Neuron (in vitro differentiated cells): ENCODE measurements at regions not wholly inside any gene's neighbourhood (a gene's known extent, or its start where the extent isn't known, plus 50 kb on each side); places are given as distances from the start of the nearest gene placed in this dataset.

Experiments used
- H2AFZ ChIP-seq: one replicate; pipeline ENCODE4 v1.6.1; 2013; ENCODE audit warnings: low read depth, mild to moderate bottlenecking, inconsistent platforms, low read length, moderate library complexity
- H3K27me3 ChIP-seq: one replicate; pipeline ENCODE4 v1.6.1; 2013; ENCODE audit warnings: low read length; ENCODE audit not compliant: insufficient read depth
- H3K36me3 ChIP-seq: one replicate; pipeline ENCODE4 v1.6.1; 2013; ENCODE audit warnings: low read length; ENCODE audit not compliant: insufficient read depth
- H3K4me1 ChIP-seq: one replicate; pipeline ENCODE4 v1.6.1; 2013; ENCODE audit warnings: low read length; ENCODE audit not compliant: insufficient read depth
- H3K4me3 ChIP-seq: 2 replicates; pipeline ENCODE4 v1.5.1; 2013; ENCODE audit warnings: mild to moderate bottlenecking, low read length, moderate library complexity
- H3K9me3 ChIP-seq: one replicate; pipeline ENCODE4 v1.6.1; 2013; ENCODE audit warnings: low read length

DNA sequence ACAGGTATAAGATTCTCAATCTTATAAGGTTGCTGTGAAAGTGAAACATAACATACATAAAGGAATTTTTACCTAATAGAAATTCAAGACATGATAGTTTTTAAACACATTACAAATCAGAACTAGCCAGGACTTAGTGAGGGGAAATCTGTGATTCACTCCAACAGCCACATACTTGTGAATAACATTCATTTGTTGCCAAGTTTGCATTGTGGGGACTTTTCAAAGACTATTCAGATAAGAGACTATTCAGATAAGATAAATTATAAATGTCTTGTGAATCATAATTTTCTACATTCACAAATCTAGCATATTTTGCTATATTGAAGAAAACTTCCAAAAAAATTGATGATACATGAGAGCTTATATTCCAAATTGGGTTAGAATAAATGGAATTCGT, 345.3 kb upstream of the CDH20 start:
- no peak overlapping the region for H2AFZ ChIP-seq

DNA sequence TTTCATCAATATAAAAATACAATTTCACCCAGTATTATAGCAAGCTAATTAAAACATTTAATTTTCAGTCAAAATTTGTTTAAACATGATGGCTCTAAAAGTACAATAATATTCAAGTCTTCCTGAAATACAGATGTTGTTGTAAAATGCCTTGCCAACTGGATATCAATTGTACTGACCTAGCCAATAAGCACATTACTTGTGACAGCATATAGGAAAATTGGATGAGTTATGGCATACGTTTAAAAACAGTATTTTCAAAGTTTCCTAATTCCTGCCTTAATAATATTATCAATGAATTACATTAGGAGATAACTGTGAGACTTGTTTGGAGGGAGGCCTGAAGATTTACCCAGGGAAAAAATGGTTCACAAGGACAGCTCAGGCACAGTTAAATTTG, 336.9 kb upstream of the CDH20 start:
- Histone ChIP-seq H3K36me3 (no peaks in the 10 kb centered on the region), H3K27me3 (no peaks in the 10 kb centered on the region), H3K9me3 (no peaks in the 10 kb centered on the region), H3K4me3 (no peak overlapping the region), H2AFZ (no peak overlapping the region), H3K4me1 (no peaks in the 10 kb centered on the region)

More for the DNA sequence above, 345.3 kb upstream of the CDH20 start:
- Histone ChIP-seq H3K9me3 (no peaks in the 10 kb centered on the region), H3K4me1 (no peaks in the 10 kb centered on the region), H3K27me3 (no peaks in the 10 kb centered on the region), H3K4me3 (no peak overlapping the region), H3K36me3 (no peaks in the 10 kb centered on the region)

DNA sequence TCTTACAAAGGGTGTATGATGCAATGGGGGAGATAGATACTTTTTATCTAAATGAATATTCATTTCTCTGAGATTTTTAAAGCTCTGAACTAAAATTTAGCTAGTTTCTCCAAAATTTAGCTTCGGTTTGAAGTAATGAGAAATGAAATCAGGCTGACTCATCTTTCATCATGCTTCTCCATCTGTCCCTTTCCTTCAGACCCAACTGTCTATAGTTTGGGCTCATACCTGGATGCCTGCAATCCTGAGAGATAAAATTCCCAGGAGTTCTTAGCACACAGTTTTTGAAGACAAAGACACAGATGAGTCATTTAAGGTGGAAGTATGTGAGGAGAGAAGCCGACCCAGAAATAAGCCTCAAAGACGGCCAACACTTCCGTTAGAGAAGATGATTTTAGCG, 336.4 kb upstream of the CDH20 start:
- Histone ChIP-seq H3K4me1 (no peaks in the 10 kb centered on the region), H3K36me3 (no peaks in the 10 kb centered on the region), H3K9me3 (no peaks in the 10 kb centered on the region), H3K4me3 (no peak overlapping the region), H2AFZ (no peak overlapping the region), H3K27me3 (no peaks in the 10 kb centered on the region)

DNA sequence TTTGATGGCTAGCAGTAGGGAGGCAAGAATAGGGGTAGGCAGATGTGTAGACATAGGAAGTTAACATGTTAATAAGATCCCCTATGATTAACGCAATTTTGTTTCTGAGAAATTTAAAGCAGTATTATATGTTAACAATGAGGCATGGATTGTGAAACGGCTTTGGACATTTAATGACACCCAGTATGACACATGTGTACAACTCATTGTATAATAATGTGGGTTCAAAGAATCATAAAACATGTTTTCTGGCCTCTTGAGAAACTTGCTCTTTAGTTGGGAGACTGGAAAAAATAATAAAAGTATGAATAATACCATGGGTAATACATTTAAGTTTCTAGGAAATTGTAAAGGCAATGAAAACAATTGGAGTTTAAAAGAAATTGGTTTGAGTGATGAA, 332.1 kb upstream of the CDH20 start:
- Histone ChIP-seq H3K9me3 (no peaks in the 10 kb centered on the region), H3K27me3 (no peaks in the 10 kb centered on the region), H3K36me3 (no peaks in the 10 kb centered on the region), H3K4me1 (no peaks in the 10 kb centered on the region), H3K4me3 (no peak overlapping the region), H2AFZ (no peak overlapping the region)

DNA sequence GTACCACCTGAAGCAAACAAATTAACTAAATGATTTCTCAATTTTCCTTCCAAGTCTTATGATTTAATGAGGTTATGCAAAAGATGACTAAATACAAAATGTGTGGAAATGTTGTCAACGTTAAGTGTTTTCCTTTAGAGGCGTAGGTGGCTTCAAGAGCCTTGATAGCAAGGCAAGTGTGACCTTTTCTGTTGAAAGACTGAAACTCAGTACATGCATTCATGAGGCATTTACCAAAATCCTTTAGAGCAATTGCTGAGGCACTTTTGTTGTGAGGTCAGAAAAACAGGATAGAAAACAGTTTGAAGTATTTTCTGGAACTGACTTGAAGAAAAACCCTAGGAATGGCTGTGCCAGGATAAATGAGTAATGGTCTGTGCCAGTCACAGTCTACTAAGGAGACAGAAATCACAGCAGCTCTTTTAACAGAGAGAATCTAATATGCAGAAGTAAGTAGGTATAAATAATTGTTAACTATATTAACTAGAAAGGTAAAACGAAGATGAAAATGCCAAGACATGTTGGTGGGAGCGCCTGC, 326.5 kb upstream of the CDH20 start:
- H2AFZ ChIP-seq = no peak overlapping the region
- H3K4me1 ChIP-seq = no peaks in the 10 kb centered on the region
- H3K27me3 ChIP-seq = no peaks in the 10 kb centered on the region
- H3K4me3 ChIP-seq = no peak overlapping the region
- H3K9me3 ChIP-seq = no peaks in the 10 kb centered on the region
- no peaks in the 10 kb centered on the region for H3K36me3 ChIP-seq

DNA sequence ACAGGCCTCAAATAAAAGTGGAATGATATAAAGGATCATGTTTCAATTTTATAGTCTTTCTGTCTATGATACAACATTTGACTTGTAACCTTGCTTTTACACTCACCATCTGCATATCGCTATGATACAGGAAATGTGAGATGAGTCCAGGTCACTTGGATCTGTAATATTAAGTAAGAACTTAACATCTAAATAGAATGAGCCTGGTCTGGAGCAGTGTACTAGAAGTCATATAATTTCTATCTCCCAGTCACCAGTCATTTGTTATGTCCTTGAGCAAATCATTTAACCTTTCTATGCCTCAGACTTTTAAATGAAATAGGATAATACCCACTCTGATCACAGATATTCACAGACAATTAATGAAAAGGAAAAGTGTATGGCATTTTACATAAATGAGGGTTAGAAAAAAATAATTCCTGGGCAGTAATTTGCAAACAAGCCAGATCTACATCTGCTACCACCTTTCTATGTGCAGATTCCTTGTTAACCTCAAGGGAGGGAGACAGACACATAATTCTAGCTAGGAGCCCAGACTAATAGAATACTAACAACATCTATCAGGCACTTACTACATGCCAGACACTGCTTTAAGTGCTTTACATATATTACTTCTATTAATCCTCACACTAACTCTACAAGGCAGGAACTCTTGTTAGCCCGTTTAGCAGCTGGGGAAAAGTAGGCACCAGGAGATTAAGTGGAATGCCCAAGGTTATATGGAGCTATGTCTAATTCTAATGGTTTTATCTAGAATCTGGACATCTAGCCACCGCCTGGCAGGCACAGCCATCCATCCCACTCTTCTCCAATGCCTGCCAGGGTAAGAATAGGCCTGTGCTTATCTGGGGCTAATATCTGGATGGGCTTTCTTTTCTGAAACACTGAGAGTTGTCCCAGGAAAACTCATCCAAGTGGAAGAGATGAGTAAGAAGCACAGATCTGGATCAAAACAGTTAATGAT, 313.6 kb upstream of the CDH20 start:
- H3K27me3 ChIP-seq = no peaks in the 10 kb centered on the region
- no peak overlapping the region for H2AFZ ChIP-seq
- H3K9me3 ChIP-seq = no peaks in the 10 kb centered on the region
- H3K4me1 ChIP-seq = no peaks in the 10 kb centered on the region
- H3K4me3 ChIP-seq = no peak overlapping the region
- H3K36me3 ChIP-seq = no peaks in the 10 kb centered on the region

DNA sequence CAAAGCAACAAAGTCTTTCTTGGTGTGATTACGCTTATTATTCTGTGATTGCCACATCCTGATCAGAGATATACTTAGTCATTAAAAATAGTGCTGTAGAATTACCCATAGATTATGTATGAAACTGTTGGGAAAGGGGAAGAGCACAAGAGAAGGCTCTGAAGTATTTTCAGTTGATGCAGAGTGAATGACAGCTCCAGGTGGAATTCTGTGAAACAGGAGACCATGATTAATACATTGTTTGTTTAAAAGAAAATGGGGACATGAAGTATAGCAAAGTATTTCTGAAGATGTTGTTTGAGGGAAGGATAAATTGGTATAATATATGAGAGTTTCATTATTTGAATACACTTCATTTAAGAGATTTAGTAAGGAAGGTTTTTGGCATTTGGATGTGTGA, 307.6 kb upstream of the CDH20 start:
- no peaks in the 10 kb centered on the region for H3K9me3 ChIP-seq
- no peaks in the 10 kb centered on the region for H3K27me3 ChIP-seq
- H3K36me3 ChIP-seq = no peaks in the 10 kb centered on the region
- no peaks in the 10 kb centered on the region for H3K4me1 ChIP-seq
- no peak overlapping the region for H2AFZ ChIP-seq
- H3K4me3 ChIP-seq = no peak overlapping the region

DNA sequence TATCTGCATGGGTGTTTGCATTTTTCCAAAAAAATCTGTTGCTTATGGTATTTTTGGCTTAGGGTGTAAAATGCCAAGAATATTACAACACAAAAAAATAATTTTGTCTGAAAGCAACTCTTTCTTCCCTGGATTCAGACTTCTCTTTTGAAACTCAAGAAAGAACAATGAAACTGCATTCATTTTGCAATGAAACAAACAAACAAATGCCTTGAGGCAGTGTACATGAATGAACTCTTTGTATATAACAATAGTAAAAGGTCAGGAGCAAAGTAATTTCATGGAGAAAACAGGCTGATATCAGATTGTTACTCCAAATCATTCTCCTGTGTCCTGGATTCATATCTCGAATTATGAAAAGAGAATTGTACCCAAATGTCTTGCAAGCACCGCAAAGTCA, 301.6 kb upstream of the CDH20 start:
- no peaks in the 10 kb centered on the region for H3K36me3 ChIP-seq
- no peak overlapping the region for H2AFZ ChIP-seq
- no peaks in the 10 kb centered on the region for H3K4me1 ChIP-seq
- no peak overlapping the region for H3K4me3 ChIP-seq
- no peaks in the 10 kb centered on the region for H3K27me3 ChIP-seq
- no peaks in the 10 kb centered on the region for H3K9me3 ChIP-seq

DNA sequence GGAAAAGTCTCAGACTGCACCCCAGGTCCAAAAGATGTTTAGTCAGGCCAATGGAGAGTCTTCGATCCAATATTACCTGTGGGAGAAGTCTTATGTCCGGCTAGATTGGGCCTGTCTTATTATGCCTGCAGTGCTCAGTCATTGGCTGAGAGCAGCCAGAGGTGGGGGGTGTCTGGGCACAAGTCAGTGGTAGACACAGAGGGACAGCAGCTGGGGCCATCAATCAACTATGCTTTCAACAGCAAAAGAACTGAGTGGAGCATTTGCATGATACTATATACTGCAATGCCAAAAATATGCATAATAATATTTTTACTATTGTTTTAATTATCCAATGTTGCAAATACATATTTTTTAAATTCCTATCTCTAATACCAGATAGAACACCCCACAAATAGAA, 298.6 kb upstream of the CDH20 start:
- no peak overlapping the region for H2AFZ ChIP-seq
- no peak overlapping the region for H3K4me3 ChIP-seq
- H3K36me3 ChIP-seq = no peaks in the 10 kb centered on the region
- no peaks in the 10 kb centered on the region for H3K9me3 ChIP-seq
- H3K27me3 ChIP-seq = no peaks in the 10 kb centered on the region
- H3K4me1 ChIP-seq = no peaks in the 10 kb centered on the region

DNA sequence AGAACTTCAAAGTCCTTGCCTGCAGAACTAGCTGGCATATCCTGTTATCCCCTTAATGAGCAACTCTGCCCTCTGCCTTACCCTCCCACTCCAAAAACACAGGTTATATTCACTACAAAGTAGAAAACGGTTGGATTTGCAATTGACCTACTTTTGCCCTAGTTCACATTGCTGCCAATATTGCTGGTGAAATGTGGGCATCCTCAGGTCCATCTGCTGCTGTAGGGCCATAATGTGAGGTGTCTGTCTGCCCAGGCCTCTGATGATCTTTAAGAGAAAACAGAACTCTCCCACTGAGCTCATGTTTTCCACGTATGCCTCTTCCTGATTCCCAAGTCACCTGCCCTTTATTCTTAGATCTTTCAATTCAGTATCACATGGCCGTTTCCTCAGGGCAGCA, 294.0 kb upstream of the CDH20 start:
- Histone ChIP-seq H3K36me3 (no peaks in the 10 kb centered on the region), H3K27me3 (no peaks in the 10 kb centered on the region), H3K9me3 (no peaks in the 10 kb centered on the region), H2AFZ (no peak overlapping the region), H3K4me3 (no peak overlapping the region), H3K4me1 (no peaks in the 10 kb centered on the region)

DNA sequence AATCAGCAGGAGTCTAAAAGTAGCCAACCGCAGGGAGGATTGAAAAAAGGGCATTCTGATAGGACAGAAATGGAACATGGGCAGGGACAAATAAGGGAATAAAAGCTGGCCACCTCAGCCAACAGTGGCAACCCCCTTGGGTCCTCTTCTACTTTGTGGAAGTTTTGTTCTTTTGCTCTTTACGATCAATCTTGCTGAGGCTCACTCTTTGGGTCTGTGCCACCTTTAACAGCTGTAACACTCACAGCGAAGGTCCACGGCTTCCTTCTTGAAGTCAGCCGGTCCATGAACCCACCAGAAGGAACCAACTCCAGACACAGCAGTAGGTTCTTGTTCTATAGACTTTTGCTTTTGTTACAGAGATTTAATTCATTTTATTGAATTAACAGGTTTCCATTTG, 285.4 kb upstream of the CDH20 start:
- Histone ChIP-seq H3K4me1 (peaks cover 10% of the 10 kb centered on the region), H3K9me3 (peaks cover 3% of the 10 kb centered on the region), H2AFZ (no peak overlapping the region)

DNA sequence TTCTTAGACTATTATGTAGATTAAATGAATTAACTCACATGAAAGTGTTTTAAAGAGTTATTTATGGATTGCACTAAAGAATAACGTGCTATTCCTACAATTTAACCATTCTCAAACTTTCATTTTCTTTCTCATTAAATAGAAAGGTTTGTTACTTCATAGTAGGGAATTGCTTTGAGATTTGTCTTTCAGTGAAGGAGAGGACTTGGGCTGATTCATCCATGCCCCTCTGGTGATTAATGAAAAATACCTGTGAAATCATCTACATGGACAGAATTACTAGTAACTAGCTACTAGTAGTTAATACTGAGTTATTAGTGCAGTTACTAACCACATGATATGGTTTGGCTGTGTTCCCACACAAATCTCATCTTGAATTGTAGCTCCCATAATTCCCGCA, 275.8 kb upstream of the CDH20 start:
- H3K9me3 ChIP-seq = no peaks in the 10 kb centered on the region
- no peaks in the 10 kb centered on the region for H3K36me3 ChIP-seq
- H3K4me3 ChIP-seq = no peak overlapping the region

More for the DNA sequence above, 285.4 kb upstream of the CDH20 start:
- Histone ChIP-seq H3K4me3 (no peak overlapping the region), H3K36me3 (no peaks in the 10 kb centered on the region), H3K27me3 (no peaks in the 10 kb centered on the region)

DNA sequence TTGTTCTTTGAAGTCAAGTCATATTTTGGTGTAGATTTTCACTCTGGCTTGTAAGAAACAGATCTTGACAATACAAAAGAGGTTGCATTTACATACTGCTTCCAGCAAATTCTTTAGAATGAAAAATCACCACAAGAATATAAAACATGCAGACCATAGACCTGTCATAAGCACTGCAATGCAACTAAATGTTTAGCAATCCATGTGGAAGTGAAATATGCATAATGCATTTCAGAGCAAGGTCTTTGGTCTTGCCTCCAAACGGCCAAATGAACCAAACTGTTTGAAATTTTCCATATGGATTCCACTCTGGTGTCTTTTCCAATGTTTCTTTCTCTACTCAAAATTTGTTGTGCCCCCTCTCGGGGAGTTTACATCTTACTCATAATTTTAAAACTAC, 271.0 kb upstream of the CDH20 start:
- Histone ChIP-seq H3K9me3 (no peaks in the 10 kb centered on the region), H2AFZ (no peak overlapping the region), H3K36me3 (no peaks in the 10 kb centered on the region), H3K4me3 (no peak overlapping the region), H3K27me3 (no peaks in the 10 kb centered on the region), H3K4me1 (no peaks in the 10 kb centered on the region)

More for the DNA sequence above, 275.8 kb upstream of the CDH20 start:
- no peaks in the 10 kb centered on the region for H3K27me3 ChIP-seq
- peaks cover 6% of the 10 kb centered on the region for H3K4me1 ChIP-seq
- H2AFZ ChIP-seq = no peak overlapping the region
